HG03175 (cell line): ENCODE measurements at regions not wholly inside any gene's neighbourhood (a gene's known extent, or its start where the extent isn't known, plus 50 kb on each side); places are given as distances from the start of the nearest gene placed in this dataset.
A peak's percentile ranks its signal among the peaks of the same experiment; 100 is the strongest.
"Not testable (repeated sequence)": the region's sequence is repeated elsewhere in the genome, so short reads cannot be mapped to it uniquely, and the experiment has no call there.

Experiments
- ATAC-seq: cut with Tn5 transposase; IDR thresholded peaks from one replicate; pipeline ENCODE4 v1.9.1; 2021; ENCODE audit warnings: mild to moderate bottlenecking, moderate library complexity; ENCODE audit not compliant: unreplicated experiment

DNA sequence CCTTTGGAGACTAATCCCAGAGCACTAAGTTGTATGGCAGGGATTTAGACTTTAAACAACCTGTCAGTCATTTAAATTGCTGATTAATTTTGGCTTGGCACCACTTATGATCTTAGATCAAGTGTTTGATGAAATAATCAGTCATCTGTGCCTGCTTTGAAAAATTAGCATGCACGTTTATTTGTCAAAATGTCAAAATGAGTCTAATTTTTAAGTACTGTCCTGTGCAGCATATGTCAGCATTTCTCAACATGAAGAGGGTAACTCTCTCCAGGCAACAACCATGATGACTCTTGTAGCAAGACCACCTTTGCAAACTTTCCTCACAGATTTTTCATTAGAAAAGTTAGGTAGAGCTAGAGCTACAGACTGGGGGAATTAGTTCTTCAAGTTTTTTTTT, 155.7 kb upstream of the GJE1 start:
- no peak for ATAC-seq

DNA sequence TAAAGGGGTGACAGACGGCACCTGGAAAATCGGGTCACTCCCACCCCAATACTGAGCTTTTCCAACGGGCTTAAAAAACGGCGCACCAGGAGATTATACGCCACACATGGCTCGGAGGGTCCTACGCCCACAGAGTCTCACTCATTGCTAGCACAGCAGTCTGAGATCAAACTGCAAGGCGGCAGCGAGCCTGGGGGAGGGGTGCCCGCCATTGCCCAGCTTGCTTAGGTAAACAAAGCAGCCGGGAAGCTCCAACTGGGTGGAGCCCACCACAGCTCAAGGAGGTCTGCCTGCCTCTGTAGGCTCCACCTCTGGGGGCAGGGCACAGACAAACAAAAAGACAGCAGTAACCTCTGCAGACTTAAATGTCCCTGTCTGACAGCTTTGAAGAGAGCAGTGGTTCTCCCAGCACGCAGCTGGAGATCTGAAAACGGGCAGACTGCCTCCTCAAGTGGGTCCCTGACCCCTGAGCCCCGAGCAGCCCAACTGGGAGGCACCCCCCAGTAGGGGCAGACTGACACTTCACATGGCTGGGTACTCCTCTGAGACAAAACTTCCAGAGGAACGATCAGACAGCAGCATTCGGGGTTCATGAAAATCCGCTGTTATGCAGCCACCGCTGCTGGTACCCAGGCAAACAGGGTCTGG, 162.8 kb upstream of the GJE1 start:
- not testable (repeated sequence) for ATAC-seq

DNA sequence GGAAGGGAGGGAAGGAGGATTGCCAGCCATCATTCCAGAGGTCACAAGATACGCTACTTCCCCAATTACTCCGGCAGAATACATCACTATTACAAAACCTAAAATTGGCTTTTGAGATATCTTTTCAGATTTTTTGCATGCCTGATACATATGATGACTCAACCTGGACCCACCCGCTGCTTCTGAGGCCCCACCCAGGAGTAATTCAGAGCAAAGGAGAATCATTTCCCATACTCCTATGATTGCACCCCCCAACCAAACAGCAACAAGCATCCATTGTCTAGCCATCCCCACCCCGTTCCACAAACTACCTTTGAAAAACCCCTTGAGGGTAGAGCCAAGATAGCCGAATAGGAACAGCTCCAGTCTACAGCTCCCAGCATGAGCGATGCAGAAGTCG, 163.5 kb upstream of the GJE1 start:
- ATAC-seq: no peak

DNA sequence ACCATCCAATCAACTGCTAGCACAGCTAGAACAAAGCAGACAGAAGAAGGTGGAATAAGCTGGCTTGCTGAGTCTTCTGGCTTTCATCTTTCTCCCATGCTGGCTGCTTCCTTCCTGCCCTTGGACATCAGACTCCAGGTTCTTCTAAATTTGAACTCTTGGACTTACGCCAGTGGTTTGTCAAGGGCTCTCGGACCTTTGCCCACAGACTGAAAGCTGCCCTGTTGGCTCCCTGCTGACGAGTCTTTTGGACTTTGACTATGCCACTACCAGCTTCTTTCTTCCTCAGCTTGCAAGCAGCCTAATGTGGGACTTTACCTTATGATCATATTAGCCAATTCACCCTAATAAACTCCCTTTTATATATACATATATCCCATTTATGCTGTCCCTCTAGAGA, 164.1 kb upstream of the GJE1 start:
- ATAC-seq: no peak

DNA sequence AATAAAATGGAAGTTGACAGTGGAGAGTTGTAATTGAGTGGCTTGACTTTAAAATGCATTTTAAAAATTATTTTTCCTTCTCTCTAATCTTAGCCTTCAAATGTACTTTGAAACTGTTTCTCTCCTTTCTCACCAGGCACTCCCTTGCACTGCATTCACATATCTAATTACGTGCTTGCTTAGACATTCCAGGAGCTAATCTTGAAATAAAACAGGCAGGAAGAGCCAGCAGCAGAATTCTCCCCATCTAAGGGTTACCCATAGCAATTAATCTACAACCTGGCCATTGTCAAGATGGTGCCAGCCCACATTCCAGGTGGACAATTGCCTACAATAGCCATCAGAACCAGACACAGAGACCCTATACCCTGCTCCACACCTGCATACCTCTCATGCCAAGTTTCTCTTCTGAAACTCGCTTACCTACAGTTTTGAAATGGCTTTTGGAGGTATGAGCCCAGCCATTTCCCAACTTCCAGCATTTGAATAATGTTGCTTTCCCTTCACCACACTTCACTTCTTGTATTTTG, 167.6 kb upstream of the GJE1 start:
- no peak for ATAC-seq

DNA sequence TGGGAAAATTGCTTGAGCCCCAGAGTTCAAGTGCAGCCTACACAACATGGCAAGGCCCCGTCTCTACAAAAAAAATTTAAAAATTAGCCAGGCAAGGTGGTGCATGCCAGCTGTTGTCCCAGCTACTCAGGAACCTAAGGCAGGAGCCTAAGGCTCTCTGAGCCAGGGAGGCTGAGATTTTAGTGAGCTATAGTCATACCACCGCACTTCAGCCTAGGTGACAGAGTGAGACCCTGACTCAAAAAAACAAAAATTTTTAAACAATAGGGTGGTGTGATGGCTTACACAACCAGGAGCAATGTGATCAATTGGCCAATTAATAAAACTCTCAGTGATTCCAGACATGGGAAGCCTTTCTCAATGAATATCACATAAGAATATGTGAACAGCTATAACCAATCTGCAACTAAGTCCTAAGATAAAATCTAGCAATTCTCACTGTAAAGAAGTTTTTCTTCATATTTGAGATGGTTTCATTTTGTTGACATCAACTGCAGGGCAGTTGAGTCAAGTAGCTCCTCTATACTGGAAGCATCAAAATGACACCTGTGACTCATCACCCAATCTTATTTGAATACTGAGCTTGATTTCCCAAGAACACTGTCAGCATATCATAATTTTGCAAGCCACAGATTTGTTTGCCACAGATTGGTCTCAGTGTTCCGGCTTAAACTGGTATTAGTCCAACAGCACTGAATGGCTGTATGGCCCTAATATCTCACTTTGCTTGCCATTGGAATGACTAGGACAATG, 169.0 kb upstream of the GJE1 start:
- ATAC-seq: no peak

DNA sequence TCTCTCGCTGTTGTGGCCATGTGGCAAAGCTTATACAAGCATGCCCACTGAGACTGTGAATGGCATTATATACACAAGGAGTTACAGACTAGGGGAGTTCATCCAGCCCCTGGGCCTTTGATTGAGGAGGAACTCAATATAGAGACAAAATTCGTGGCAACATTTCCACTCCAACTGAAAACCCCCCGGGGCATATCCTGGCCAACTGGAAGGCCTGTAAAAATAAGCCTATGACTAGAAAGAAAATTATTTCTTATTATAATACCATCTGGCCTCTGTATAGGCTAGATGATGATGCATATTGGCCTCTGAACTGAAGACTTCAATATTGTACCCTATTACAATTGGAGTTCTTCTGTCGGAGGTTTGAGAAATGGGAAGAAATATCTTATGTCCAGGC, 175.5 kb upstream of the GJE1 start:
- no peak for ATAC-seq

DNA sequence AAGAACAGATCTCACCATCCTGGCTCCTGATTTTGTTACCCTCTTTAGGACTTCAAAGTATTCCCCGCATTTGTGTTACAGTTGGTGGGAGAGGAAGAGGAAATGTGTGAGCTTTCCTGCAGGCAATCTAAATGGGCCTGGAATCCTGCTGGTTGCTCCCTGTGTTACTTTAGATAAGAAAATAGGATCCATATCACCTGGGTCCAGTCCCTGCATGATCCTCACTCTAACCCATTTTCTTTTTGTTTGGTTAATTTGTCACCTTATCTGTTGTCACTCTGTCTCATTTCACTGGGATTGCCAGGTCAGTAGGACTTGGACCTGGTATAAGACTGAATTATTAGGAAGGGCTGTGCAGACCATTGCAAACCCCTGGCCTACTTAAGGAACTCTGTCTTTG, 175.9 kb upstream of the GJE1 start:
- no peak for ATAC-seq

DNA sequence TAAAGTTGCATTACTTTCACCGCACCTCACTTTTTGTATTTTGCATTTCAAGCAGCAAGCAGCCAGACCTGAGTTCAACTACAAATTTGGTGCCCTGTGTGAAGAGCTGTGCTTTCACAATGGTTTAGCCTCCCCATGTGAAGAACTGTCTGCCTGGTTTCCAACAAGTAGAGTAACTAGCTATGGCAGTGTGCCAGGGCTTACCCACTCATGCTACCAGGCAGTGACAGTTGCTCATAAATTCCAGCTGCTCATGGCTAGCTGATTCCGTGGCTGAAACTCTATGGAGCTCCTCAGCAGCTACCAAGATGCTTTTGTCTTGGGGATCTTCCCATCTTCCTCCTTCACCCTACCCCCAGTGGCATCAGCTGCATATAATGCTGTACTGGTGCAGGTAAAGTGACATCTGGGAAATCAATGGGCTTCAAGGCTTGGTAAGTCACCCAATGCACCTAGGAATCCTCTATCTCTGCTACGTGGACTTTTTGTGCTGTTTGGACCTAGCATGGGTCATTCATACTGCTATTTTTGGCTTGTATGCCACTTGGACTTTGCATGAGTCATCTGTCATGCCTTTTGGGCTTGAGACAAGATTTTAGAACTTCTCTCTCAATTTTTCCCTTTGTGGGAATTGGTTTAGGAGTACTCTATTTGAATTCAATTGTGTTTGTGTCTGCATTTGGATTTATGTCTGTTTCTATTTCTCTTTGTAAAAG, 176.5 kb upstream of the GJE1 start:
- ATAC-seq: no peak

DNA sequence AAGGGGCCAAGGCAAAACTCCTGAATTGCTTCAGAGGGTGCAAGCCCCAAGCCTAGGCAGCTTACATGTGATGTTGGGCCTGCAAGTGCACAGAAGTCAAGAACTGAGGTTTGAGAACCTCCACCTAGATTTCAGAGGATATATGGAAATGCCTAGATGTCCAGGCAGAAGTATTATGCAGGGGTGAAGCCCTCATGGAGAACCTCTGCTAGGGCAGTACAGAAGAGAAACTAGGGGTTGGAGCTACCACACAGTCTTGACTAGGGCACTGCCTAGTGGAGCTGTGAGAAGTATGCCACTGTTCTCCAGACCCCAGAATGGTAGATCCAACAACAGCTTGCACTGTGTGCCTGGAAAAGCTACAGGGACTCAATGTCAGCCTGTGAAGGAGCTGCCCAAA, 179.7 kb upstream of the GJE1 start:
- ATAC-seq: no peak

DNA sequence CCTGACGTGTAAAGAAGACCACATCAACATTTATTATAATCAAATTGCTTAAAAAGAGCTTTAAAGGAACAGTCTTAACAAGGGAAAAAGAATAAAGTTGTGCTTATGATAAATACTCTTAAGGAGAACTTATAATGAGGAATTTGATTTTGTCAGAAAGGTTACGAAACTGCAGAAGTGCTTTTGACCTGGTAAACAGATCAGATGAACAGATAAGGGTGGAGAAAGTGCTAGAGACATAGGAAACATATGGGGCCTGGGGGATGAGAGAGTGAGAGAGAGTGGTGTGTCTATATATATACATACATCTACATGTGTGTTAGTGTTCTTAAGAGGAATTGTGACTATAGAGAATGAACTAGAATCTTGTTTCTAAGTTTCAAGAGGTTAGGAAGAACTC, 186.2 kb upstream of the GJE1 start:
- no peak for ATAC-seq

DNA sequence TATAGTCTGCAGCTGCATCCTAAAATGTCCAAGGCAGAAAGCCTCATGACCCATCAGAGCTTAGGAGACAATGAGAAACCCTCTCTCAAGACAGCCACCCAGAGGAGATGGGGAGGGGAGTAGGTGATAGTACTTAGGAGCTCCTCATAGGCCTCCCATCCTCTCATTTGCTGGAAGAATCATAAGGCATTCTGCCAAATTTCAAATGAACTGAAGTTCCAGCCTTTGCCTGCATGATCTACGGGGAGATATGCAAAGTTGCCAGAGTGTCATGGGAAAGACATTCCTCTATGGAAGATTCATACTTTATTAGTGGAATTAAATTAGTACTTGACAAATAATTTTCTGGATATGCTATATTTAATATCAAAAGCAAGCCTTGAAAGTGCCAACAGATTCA, 194.1 kb upstream of the GJE1 start:
- ATAC-seq: no peak

DNA sequence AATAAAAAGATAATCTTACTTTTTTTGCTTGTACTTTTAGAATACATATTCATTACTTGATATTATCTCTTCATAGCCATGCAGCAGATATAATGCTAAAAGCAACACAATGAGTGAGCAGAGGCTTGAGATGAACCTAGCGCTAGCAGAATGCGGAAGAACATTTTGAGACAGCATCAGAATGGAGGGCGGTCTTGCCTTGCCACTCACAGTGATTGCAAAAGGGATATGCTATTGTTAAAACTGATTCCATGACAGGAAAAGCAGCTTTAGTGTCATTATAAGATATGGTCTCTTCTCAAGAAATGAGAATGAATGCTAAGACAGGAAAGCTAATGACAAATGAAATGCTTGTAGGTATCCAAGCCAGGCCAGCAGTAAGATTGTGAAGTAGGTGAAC, 200.0 kb upstream of the GJE1 start:
- no peak for ATAC-seq

DNA sequence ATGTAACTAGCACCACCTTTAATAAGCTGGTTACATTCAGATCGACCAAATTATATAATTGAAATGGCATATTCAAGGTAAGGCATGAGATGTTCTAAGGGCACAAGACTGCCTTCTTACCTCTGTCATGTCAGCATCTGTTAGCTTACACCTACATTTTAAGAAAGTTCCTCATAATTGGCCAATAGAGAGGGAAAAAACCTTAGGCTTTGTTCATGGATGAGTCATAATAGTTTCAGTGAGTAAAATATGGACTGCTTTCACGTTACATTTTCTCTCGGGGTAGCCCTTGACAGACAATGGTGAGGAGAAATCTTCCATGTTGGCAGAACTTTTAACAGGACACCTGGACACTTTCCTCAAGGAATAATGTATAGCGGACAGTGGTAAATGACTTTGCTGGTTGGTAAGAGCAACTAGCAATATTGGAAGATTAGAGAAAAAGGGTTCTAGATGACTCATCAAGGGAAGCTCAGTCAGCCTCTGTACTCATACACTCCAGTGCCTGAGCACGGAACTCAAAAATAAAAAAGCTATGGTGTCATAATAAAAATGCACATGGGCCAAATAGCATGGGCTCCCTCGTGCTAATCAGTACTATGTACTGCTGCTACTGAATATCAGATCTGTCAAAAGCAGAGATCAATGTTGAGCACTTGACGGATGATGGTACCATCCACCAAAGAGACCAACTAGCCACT, 206.4 kb upstream of the GJE1 start:
- ATAC-seq: peak; percentile 63

DNA sequence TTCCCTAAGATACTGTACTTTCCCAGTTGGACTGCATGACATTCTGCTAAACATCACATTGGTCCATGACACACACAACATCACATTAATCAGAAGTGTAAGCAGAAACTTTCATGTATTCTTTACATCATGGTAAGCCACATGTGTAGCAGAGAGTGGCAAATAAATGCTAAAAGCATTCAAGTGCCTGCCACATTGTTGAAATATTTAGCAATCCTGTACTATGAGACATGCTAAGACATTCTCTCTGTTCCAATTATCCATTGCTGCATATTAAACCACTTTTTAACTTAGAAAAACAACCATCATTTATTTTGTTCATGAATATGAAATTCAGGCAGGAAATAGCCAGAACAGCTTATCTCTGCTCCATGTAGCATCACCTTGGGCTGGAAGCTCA, 207.7 kb upstream of the GJE1 start:
- no peak for ATAC-seq

DNA sequence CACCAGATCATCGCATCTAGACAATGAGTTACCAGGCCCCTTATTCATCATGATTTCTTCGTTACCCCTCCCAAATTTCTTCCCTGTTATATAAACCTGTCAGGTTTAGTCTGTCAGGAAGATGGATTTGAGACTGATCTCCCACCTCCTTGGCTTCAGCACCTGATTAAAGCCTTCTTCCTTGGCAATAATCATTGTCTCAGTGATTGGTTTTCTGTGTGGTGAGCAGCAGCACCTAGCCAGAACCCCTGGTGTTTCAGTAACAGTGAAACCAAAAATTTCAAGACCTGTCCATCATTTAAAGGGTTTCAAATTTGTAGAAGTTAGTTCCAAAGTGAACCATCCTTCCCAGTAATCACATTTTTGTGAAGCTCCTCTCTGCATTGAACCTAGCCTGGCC, 209.8 kb upstream of the GJE1 start:
- ATAC-seq: no peak

DNA sequence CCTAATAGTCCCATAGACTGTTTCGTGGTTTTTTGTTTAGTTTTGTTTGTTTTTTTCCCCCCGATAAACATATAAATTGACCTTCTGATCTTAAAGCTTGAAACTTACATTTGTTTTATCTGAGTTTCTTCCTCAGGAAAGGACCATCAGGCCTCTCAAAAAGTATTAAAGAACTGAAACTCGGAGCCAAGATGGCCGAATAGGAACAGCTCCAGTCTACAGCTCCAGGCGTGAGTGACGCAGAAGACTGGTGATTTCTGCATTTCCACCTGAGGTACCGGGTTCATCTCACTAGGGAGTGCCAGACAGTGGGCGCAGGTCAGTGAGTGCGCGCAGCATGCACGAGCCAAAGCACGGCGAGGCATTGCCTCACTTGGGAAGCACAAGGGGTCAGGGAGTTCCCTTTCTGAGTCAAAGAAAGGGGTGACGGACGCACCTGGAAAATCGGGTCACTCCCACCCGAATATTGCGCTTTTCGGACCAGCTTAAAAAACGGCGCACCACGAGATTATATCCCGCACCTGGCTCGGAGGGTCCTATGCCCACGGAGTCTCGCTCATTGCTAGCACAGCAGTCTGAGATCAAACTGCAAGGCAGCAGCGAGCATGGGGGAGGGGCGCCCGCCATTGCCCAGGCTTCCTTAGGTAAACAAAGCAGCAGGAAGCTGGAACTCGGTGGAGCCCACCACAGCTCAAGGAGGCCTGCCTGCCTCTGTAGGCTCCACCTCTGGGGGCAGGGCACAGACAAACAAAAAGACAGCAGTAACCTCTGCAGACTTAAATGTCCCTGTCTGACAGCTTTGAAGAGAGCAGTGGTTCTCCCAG, 215.8 kb upstream of the GJE1 start:
- not testable (repeated sequence) for ATAC-seq

DNA sequence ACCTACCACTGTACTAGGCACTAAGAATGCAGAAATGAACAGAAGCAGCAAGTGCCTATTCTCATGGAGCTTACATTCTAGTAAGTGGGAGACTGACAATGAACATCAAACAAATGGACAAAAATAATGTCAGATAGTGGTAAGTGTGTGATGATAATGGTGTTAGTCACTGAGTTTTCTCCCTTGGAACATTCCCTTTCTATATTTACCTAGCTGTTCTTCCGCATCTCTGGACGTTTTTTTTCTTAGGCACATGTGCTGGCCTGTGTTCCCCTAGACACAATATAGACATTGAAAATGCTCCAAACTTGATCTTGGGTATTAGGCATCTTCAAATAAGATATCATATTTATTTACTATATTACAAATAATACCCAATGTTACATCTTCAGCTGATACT, 218.1 kb upstream of the GJE1 start:
- no peak for ATAC-seq

DNA sequence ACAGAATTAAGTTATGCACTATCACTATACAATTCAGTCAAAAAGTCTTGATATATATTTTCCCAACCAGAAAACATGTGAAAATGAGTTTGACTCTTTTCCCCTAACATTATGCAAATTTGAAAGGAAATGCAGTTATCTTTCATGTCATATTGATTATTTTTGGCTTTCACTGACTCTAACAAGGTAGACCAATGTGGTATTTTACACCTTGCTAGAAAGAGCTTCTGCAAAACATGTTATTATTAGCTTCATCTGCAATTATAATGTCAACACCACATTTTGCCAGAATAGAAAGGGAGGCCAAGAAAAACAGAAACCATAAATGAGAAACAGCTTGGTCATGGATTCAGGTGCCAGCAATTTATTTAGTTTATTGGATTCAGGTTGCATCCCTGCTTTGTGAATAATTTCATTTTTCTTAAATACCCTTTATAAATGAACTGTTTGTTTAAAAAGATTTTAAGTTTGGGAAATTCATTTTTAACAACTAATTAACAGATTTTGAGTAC, 226.1 kb upstream of the GJE1 start:
- peak; percentile 74 for ATAC-seq

DNA sequence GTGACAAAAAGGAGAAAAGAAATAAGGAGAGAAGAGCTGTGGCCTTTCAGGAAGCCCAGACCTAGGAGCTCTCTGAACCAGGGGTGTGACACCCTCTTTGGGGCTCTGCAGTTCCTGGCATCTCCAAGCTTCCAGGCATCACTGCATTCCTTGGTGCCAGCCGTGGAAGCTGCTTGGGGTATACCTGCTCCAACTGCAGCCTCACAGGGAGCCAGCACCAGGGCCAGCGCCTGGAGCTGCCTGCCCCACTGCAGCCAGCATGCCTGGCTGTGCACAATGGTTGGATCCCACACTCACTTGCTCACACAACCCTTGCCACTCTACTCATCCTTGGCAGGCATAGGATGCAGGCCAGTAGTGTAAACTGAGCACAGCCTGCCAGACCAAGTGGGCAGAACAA, 242.1 kb upstream of the GJE1 start:
- no peak for ATAC-seq
